Esophagus squamous epithelium (tissue), 4 donors: ENCODE measurements at regions not wholly inside any gene's neighbourhood (a gene's known extent, or its start where the extent isn't known, plus 50 kb on each side); places are given as distances from the start of the nearest gene placed in this dataset.

Experiments
- CTCF ChIP-seq, 6 experiments: fragments of 450-650 bp in 4 of 6; fragments of 200-600 bp in 2 of 6; sonication (generic) in 2 of 6; IDR thresholded peaks; one replicate each; pipeline ENCODE4 v1.5.1; 2016 to 2019; ENCODE audit warnings: antibody characterized with exemption in 6 of 6, mild to moderate bottlenecking in 4 of 6, moderate library complexity in 4 of 6
- POLR2A ChIP-seq, 4 donors: fragments of 450-650 bp; IDR thresholded peaks; one replicate each; pipeline ENCODE4 v1.6.1; 2017; ENCODE audit warnings: antibody characterized with exemption in 4 of 4, mild to moderate bottlenecking in 4 of 4, moderate library complexity in 3 of 4

GRCh38 chr1:229726061-229726460 is 100.0 kb downstream of the URB2 start:
- TF ChIP-seq CTCF (IDR thresholded peaks at IDR 0.05) (no peak), POLR2A (IDR thresholded peaks at IDR 0.05) (no peak)
